ENCODE measurements at regions not wholly inside any gene's neighbourhood (a gene's known extent, or its start where the extent isn't known, plus 50 kb on each side); places are given as distances from the start of the nearest gene placed in this dataset.

DNA sequence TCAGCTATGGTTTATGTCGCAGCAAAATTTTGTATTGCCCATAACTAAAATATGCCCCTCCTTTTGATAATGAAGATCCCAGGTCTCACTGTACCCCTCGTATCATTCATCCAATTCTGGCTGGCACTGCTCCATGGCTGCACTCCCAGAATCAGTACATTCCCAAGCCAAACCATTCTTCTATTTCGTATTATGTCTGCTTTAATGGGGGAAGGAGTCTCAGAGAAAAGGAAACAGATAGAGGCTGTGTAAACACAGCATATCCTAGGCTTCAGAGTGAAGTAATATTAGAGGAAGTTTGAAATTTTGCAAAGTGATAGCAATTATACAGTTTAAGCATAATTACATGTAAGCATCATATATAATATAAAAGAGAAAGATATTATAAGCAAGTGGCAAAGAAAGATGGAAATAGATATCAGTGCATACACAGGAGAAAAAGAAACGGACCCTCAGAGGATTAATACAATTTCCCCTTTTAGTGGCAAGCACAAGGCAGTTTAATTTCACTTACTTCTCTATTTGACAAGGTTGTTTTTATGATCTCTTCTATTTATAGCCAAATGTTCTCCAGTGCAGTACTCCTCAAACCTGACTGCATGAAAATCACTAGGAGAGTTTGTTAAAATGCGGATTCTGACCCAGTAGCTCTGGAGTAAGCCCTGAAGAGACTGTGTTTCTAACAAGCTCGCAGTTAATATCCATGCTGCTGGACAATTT is 56.5 kb upstream of the TENT5A start:
- peak; percentile 16 for DNase-seq (ENCODE audit: low spot score)
- in situ Hi-C loops (cut with HindIII; ENCODE audit: low sequenced_read_pairs), result no loop called here

DNA sequence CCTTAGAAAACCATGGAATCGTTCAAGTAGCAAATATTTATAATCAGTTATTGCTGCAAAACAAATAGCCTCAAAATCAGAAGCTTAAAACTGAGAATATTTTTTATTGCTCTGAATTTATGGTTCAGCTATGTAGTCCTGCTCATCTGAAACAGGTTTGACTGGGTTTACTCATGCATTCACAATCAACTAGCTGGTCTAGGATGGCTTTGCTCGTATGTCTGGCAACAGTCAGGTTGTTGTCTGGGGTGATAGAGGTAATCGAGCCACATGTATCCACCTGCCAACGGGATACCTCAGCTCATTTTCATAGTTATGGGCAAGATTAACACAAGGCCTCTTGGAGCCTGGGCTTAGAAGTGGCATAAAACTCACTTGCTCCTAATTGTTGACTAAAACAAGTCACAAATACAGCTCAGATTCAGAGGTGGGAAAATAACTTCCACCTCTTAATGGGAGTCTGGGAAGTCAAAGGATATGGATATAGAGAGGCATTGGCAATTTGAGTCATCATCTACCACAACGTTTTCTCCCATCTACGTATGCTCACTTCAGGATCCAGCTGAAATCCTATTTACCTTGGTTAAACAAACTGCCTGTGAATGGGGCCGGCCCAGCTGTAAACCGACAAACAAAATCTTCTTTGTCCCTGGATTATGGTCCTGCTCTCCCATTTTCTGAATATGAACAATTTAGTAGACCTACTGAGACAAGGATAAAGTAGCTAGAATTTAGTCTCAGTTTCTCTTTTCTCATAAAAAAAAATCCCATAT is 54.5 kb upstream of the TENT5A start:
- in situ Hi-C loops (cut with HindIII; ENCODE audit: low sequenced_read_pairs), result no loop called here
- DNase-seq (ENCODE audit: low spot score), result no peak

- no peak for DNase-seq (ENCODE audit: low spot score)
- in situ Hi-C loops (cut with HindIII; ENCODE audit: low sequenced_read_pairs), result no loop called here
Observed at GRCh38 chr6:81802356-81802755, 49.9 kb upstream of the TENT5A start.

All from G401 (cell line).